HG03095 (cell line): ENCODE measurements at regions not wholly inside any gene's neighbourhood (a gene's known extent, or its start where the extent isn't known, plus 50 kb on each side); places are given as distances from the start of the nearest gene placed in this dataset.
"Not testable (repeated sequence)": the region's sequence is repeated elsewhere in the genome, so short reads cannot be mapped to it uniquely, and the experiment has no call there.

Source experiments
- ATAC-seq: cut with Tn5 transposase; IDR thresholded peaks from one replicate; pipeline ENCODE4 v1.9.1; 2021; ENCODE audit warnings: moderate library complexity; ENCODE audit not compliant: unreplicated experiment

DNA sequence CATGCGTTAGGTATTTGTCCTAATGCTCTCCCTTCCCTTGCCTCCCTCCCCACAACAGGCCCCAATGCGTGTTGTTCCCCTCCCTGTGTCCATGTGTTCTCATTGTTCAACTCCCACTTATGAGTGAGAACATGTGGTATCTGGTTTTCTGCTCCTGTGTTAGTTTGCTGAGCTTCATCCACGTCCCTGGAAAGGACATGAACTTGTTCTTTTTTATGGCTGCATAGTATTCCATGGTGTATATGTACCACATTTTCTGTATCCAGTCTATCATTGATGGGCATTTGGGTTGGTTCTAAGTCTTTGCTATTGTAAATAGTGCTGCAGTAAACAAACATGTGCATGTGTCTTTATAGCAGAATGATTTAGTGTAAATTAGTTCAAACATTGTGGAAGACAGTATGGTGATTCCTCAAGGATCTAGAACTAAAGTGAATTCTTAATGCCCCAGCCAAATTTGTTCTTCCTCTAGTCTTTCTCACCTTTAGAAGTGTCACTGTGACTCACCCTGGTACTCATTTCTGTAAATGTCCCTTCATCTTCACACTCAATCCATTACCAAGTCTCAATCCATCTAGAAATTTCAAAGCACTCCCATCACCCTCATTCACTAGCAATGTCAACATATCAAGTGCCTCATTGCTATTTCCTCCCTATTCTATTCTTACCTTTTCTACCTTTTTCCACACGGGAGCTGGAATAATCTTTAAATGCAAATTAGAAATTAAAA lies 123.9 kb downstream of the MREG start:
- not testable (repeated sequence) for ATAC-seq

GRCh38 chr2:215888680-215889079 lies 124.7 kb downstream of the MREG start:
- ATAC-seq: no peak

DNA sequence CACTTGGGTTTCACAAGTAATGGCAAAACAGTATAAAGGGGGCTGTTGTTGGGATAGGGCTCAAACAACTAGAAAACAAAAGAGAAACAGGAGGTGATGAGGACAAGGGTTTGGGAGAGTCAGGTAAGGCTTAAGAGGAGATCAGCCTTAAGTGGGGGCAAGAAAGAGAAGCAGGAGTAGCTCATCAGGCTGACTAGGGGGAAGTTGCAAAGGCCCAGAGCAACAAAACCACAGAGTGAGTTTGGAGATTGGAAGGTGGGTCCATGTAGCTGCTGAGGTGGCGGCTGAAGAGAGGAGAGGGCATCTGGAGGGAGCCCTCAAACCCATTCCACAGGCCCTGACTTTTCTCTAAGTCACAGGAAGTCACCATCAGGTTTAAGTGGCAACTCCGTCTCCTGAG lies 126.0 kb downstream of the MREG start:
- ATAC-seq: no peak

DNA sequence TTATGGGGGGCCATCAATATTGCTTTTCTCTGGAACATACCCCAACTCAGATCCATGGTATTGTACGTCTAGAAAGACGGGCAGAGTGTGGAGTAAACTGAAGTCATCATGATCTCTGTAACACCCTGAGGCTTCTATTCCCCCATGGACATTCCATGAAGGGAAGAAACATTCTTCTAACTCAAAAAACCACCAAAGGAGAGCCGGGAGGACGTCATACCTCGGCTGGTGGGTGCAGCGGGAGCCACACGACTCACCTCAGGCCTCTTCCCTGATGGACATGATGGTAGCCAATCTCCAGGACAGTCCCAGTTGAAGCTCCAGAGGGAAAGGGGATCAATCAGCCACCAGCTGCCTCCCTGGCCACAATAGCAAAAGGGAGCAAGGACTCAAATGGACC lies 127.3 kb downstream of the MREG start:
- no peak for ATAC-seq

DNA sequence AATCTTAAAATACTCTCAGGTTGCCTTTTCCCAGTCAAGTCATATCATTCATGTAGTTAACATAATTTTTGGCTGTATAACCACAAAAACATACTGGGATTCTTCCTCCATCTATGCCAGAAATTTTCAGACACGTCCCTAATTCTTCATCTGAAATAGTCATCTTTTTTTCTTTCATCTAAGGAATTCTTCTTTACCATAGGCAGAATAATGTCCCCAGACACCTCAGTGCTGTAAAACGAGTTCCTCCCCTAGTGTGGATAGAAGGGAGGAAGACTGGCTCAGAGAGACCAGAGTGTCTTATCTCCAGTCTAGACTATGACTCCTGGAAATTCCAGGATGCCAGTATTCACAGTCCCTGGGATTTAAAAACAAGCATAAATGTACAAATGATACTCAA lies 127.8 kb downstream of the MREG start:
- no peak for ATAC-seq

- ATAC-seq: no peak
Measured at GRCh38 chr2:215884451-215885087, 128.8 kb downstream of the MREG start.

- ATAC-seq: peak; percentile 63
Measured at GRCh38 chr2:215883799-215884198, 129.6 kb downstream of the MREG start.

DNA sequence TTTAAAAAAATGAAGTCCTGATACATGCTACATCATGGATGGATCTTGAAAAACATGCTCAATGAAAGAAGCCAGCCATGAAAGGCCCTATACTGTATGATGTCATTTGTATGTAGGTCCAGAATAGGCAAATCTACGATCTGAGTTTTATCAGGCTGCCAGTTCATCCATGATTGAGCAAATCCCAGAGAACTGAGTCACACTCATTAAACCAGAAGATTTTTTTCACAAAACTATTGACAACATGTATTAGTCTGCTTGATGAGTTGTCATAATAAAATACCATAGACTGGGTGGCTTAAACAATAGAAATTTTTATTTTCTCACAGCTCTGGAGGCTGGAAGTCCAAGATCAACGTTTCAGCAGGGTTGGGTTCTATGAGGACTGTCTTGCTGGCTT lies 130.7 kb downstream of the MREG start:
- ATAC-seq: no peak

DNA sequence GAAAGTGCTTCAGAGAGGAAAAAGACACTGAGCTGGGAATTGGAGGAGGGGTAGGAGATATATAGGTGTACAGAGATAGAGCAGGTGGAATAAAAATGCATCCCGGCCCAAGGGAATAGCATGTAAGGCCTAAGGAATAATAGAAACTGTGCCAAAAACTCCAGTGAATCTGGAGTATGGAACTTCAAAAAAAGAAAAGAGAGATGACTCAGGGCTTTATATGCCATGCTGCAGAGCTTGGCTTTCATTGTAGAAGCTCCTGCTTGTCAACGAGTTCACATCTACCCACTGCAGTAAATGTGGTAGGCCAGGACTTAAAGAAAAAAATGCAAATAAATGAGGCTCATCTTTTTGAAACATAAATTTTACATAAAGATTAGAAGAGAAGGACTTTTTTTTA lies 131.8 kb downstream of the MREG start:
- no peak for ATAC-seq

- peak; percentile 78 for ATAC-seq
Measured at GRCh38 chr2:215880970-215881369, 132.4 kb downstream of the MREG start.

DNA sequence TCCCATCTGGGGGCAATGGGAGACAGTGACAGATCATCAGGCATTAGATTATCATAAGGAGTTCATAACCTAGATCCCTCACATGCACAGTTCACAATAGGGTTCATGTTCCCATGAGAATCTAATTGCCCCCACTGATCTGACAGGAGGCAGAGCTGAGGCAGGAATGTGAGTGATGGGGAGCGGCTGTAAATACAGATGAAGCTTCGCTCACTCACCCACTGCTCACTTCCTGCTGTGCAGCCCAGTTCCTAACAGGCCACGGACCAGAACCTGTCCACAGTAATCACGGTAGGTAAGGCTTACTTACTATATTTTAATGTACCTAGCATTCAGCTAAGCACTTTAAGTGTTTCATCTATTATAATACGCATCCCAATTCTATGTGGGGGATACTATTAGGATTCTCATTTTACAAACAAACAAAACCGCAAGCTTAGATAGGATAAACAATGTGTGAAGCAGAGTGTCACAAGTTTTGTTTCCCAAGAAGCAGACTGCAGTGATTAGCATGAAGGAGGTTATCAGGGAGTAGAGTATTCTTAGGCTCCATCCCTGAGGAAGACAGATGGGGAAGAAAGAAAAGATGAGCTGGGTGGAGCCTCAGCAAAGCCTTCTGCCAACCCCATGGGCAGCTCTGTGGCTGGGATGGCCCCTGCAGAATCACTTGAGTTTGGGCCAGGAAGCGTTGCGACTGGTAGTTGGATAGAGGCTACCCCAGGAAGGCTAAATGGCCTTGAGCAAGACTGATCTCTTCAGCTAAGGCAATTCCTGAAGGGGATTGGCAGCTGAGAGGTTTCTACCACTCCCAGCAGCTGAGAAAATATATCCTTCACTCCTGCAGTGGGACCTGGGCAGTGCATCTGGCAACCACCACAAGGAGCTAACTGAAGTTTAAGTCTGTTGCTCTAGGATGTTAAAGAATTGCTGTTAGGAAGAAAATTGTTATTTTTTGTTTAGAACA lies 133.1 kb downstream of the MREG start:
- ATAC-seq: no peak

DNA sequence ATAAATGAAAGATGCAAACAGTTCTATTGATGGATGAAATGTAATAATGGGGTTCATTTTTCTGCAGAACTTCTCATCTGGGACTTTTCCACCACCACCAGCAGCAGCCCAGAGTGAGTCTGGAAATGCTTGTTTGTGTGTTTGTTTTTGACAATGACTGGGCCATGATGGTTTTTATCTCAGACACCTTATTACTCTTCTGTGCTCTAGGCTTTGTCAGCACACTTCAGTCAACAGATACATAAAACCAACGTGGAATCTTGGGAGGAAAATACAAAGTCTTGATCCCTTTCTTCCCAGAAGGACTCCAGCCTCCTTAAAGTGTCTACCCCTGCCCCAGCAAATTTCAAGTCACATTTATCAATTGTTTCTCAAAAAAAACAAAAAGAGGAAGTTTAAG lies 134.0 kb downstream of the MREG start:
- no peak for ATAC-seq

DNA sequence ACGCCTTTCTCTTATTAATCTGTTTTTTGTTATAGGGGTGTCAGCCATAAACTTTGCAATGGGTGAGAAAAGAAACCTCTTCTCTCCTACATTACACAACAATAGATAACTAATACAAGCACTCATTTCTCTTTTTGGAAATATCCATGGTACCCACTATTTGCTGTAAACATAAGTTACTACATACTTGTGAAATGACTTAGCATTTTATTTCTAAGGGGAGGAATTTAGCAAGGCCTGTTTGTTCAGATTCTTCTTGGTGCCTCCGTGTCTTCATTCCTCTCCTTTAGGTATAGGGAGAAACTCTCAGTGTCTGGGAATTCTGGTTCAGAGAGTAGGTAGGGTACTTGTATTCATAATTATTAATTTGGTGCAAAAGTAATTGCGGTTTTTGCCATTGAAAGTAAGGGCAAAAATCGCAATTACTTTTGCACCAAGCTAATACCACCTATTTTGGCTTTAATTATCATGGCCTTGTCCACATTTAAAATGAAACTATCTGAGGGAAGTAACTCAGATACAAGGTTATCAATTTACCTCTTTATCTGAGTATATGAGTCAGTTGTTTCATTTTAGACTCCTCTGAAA lies 134.8 kb downstream of the MREG start:
- no peak for ATAC-seq

DNA sequence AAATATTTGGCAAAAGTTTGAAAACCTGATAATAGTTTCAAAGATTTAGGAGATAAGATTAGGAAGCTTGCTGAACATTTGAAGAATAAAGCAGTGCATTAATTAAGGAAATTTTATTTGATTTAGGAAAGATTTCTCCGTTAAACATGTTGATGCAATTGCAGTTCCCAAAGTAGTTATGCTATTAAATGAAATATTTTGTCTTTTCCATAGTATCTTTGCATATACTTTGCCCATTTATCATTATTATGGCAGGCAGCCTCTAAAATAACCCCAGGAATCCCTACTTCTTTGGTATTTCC lies 136.5 kb downstream of the MREG start:
- no peak for ATAC-seq

- ATAC-seq: no peak
Measured at GRCh38 chr2:215876139-215876936, 137.0 kb downstream of the MREG start.

DNA sequence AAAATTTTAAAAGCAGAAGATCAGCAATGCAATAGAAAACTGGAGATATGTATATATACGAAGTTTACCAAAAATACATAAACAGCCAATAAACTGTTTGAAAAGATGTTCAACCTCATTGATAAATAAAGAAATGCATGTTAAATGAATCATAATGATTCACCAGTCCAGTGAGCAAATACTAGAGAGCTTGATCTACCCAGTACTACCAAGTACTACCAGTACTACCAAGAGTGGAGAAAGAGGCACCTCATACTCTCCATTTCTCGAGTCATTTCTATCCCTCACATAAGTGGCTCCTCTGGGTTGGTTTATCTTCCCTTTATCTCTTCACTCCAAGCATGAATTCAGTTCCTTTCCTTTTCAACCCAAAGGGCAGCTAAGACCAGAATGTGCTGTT lies 138.9 kb downstream of the MREG start:
- ATAC-seq: no peak

- no peak for ATAC-seq
Measured at GRCh38 chr2:215870986-215871385, 142.4 kb downstream of the MREG start.

DNA sequence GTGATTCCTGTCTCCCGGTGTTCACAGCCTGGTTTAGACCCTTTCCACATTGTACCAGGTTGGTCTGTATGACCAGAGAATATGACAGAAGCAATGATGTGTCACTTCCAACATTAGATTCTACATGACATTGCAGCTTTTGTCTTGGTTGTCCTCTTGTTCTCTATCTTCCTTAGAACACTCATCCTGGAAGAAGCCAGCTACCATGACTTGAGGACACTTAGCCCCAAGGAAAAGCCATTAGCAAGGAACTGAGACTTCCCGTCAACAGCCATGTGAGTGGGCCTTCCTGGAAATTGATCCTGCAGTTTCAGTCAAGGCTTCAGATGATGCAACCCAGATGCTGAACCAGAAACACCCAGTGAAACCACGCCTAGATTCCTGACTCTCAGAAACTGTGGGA lies 143.3 kb downstream of the MREG start:
- no peak for ATAC-seq

- ATAC-seq: no peak
Measured at GRCh38 chr2:215868846-215869543, 144.4 kb downstream of the MREG start.

DNA sequence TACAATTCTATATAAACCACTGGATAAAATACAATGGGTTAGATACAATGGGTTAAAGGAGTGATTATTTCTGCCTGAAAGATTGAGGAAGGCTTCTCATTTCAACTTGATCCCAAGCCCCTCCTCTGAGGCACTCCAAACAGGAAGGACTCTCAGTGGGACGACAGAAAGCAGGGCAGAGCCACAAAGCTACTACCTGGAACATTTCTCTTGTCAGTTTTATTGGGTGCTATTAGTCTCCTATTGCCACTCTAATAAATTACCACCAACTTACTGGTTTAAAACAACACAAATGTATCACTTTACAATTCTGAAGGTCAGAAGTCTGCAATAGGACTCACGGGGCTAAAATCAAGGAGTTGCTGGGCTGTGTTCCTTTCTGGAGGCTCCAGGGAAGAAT lies 146.7 kb downstream of the MREG start:
- ATAC-seq: no peak
